Activated T-cell treated with anti-CD3 and anti-CD28 coated beads, Interleukin-2, amount 50 U/mL, for 1 hour (primary cell): ENCODE measurements at regions not wholly inside any gene's neighbourhood (a gene's known extent, or its start where the extent isn't known, plus 50 kb on each side); places are given as distances from the start of the nearest gene placed in this dataset.
"Not testable (repeated sequence)": the region's sequence is repeated elsewhere in the genome, so short reads cannot be mapped to it uniquely, and the experiment has no call there.

ENCODE experiments used
- DNase-seq: peaks from one replicate; pipeline ENCODE4 v3.0.0-alpha.2; 2020

- no peak for DNase-seq
Observed at GRCh38 chr6:134416418-134417154, 98.7 kb upstream of the SGK1 start.

- DNase-seq = no peak
Observed at GRCh38 chr6:134415656-134416055, 97.7 kb upstream of the SGK1 start.

GRCh38 chr6:134415194-134415593 is 97.3 kb upstream of the SGK1 start:
- no peak for DNase-seq

GRCh38 chr6:134414793-134415192 is 96.9 kb upstream of the SGK1 start:
- no peak for DNase-seq

GRCh38 chr6:134413241-134413643 is 95.3 kb upstream of the SGK1 start:
- no peak for DNase-seq

- DNase-seq = no peak
Observed at GRCh38 chr6:134410541-134410940, 92.6 kb upstream of the SGK1 start.

- no peak for DNase-seq
Observed at GRCh38 chr6:134407791-134408190, 89.9 kb upstream of the SGK1 start.

GRCh38 chr6:134406311-134406710 is 88.4 kb upstream of the SGK1 start:
- no peak for DNase-seq

- no peak for DNase-seq
Observed at GRCh38 chr6:134405386-134406087, 87.6 kb upstream of the SGK1 start.

GRCh38 chr6:134403312-134403711 is 85.4 kb upstream of the SGK1 start:
- DNase-seq = not testable (repeated sequence)

- no peak for DNase-seq
Observed at GRCh38 chr6:134402372-134402984, 84.6 kb upstream of the SGK1 start.

GRCh38 chr6:134400941-134401340 is 83.0 kb upstream of the SGK1 start:
- DNase-seq = no peak

GRCh38 chr6:134398453-134398852 is 80.5 kb upstream of the SGK1 start:
- DNase-seq = no peak

- DNase-seq = no peak
Observed at GRCh38 chr6:134397676-134398075, 79.8 kb upstream of the SGK1 start.

GRCh38 chr6:134394905-134395304 is 77.0 kb upstream of the SGK1 start:
- no peak for DNase-seq

- DNase-seq = no peak
Observed at GRCh38 chr6:134394208-134394607, 76.3 kb upstream of the SGK1 start.

GRCh38 chr6:134391205-134391604 is 73.3 kb upstream of the SGK1 start:
- no peak for DNase-seq

- no peak for DNase-seq
Observed at GRCh38 chr6:134389658-134390057, 71.7 kb upstream of the SGK1 start.

GRCh38 chr6:134389129-134389528 is 71.2 kb upstream of the SGK1 start:
- DNase-seq = no peak

- not testable (repeated sequence) for DNase-seq
Observed at GRCh38 chr6:134386482-134386881, 68.6 kb upstream of the SGK1 start.

GRCh38 chr6:134381959-134382358 is 64.0 kb upstream of the SGK1 start:
- no peak for DNase-seq

- DNase-seq = no peak
Observed at GRCh38 chr6:134379599-134379998, 61.7 kb upstream of the SGK1 start.

- no peak for DNase-seq
Observed at GRCh38 chr6:134379076-134379475, 61.2 kb upstream of the SGK1 start.

GRCh38 chr6:134378426-134378825 is 60.5 kb upstream of the SGK1 start:
- DNase-seq = no peak
